Activated CD8-positive, alpha-beta T cell treated with anti-CD3 and anti-CD28 coated beads for 36 hours (primary cell): ENCODE measurements at regions not wholly inside any gene's neighbourhood (a gene's known extent, or its start where the extent isn't known, plus 50 kb on each side); places are given as distances from the start of the nearest gene placed in this dataset.

ENCODE experiments used
- ATAC-seq: fragments of 200-7000 bp; cut with Tn5 transposase; one replicate; pipeline ENCODE4 v1.10.0; 2021; ENCODE audit warnings: mild to moderate bottlenecking, moderate library complexity
- CTCF ChIA-PET: fragments of 350-600 bp; sonication (Branson Sonifier 250); formaldehyde crosslinking; loops from one replicate; lab custom pipeline; 2021; ENCODE audit warnings: antibody characterized with exemption; lab: Charles Lee
- POLR2A ChIA-PET: fragments of 350-600 bp; sonication (Branson Sonifier 250); formaldehyde crosslinking; loops from one replicate; lab custom pipeline; 2021; ENCODE audit warnings: antibody characterized with exemption; lab: Charles Lee
- DNase-seq: peaks from one replicate; pipeline ENCODE4 v3.0.0-alpha.2; 2020
- H3K27ac Mint-ChIP-seq: one replicate; pipeline ENCODE4 v1.8.0; 2021; ENCODE audit warnings: mild to moderate bottlenecking, mixed read lengths
- H3K27me3 Mint-ChIP-seq: one replicate; pipeline ENCODE4 v1.8.0; 2021; ENCODE audit warnings: mixed read lengths
- H3K36me3 Mint-ChIP-seq: one replicate; pipeline ENCODE4 v1.8.0; 2021; ENCODE audit warnings: low read depth, mixed read lengths
- H3K4me1 Mint-ChIP-seq: one replicate; pipeline ENCODE4 v1.8.0; 2021; ENCODE audit warnings: low read depth, mixed read lengths
- H3K4me3 Mint-ChIP-seq: one replicate; pipeline ENCODE4 v1.8.0; 2021; ENCODE audit warnings: mild to moderate bottlenecking, moderate library complexity, mixed read lengths
- H3K9me3 Mint-ChIP-seq: one replicate; pipeline ENCODE4 v1.8.0; 2021; ENCODE audit warnings: mixed read lengths
- intact Hi-C: fragments of 100-400 bp; cut with micrococcal nuclease; formaldehyde crosslinking; loops from one replicate; pipeline ENCODE4 v1.10.0; 2022
- TF ChIP-seq, protein P1 (sequence below): fragments of 200-600 bp; IDR thresholded peaks from one replicate; pipeline ENCODE4 v1.8.0; 2022; ENCODE audit warnings: antibody characterized with exemption, mild to moderate bottlenecking

- H3K36me3 Mint-ChIP-seq, result no peaks in the 10 kb centered on the region
- TF ChIP-seq, protein P1, sequence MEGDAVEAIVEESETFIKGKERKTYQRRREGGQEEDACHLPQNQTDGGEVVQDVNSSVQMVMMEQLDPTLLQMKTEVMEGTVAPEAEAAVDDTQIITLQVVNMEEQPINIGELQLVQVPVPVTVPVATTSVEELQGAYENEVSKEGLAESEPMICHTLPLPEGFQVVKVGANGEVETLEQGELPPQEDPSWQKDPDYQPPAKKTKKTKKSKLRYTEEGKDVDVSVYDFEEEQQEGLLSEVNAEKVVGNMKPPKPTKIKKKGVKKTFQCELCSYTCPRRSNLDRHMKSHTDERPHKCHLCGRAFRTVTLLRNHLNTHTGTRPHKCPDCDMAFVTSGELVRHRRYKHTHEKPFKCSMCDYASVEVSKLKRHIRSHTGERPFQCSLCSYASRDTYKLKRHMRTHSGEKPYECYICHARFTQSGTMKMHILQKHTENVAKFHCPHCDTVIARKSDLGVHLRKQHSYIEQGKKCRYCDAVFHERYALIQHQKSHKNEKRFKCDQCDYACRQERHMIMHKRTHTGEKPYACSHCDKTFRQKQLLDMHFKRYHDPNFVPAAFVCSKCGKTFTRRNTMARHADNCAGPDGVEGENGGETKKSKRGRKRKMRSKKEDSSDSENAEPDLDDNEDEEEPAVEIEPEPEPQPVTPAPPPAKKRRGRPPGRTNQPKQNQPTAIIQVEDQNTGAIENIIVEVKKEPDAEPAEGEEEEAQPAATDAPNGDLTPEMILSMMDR, result no peak
These were observed 235.8 kb upstream of the RFC3 start for GRCh38 chr13:33582121-33582520.

GRCh38 chr13:33583398-33583797 lies 234.6 kb upstream of the RFC3 start:
- intact Hi-C loops, result no loop called here
- no peaks in the 10 kb centered on the region for H3K4me1 Mint-ChIP-seq
- no peak overlapping the region for H3K27ac Mint-ChIP-seq
- ChIA-PET POLR2A (no interaction called here), CTCF (interaction anchor here (1.0 kb wide), 1 partner anchor 141 kb away, joined by 3 read pairs; no protein-coding TSS in a partner anchor)
- TF ChIP-seq, protein P1, result no peak
- H3K36me3 Mint-ChIP-seq, result no peaks in the 10 kb centered on the region
- H3K27me3 Mint-ChIP-seq, result peaks cover 6% of the 10 kb centered on the region
- no peak for DNase-seq
- H3K9me3 Mint-ChIP-seq, result no peaks in the 10 kb centered on the region
- no peak overlapping the region for H3K4me3 Mint-ChIP-seq
- no peak for ATAC-seq

More at GRCh38 chr13:33582121-33582520, 235.8 kb upstream of the RFC3 start:
- POLR2A ChIA-PET, result interaction anchor here (0.6 kb wide), 1 partner anchor 23 kb away, joined by 3 read pairs; no protein-coding TSS in a partner anchor
- peaks cover 15% of the 10 kb centered on the region for H3K27me3 Mint-ChIP-seq
- H3K4me3 Mint-ChIP-seq, result no peak overlapping the region
- no peak for ATAC-seq
- CTCF ChIA-PET, result interaction anchor here (0.6 kb wide), 1 partner anchor 169 kb away, joined by 3 read pairs; no protein-coding TSS in a partner anchor
- no peaks in the 10 kb centered on the region for H3K4me1 Mint-ChIP-seq
- DNase-seq, result no peak
- no peak overlapping the region for H3K27ac Mint-ChIP-seq
- H3K9me3 Mint-ChIP-seq, result no peaks in the 10 kb centered on the region
- intact Hi-C loops, result no loop called here

DNA sequence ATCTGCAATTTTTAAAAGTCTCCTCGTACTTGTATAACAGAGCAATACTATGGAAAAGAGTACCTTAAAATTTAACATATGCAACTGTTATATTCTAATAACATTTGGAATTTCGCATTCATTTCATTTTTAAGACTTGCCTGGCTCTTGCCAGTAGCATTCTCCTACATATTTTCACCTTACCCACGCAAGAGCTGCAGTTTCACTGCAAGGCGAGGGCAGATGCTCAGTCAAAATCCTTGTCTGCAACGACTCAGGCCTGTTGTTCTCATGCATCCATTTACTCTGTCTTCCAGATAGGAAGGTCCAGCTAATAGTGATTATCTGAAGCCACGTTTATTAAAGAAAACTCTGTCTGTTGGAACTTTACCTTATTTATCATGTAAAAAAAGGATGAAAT lies 227.0 kb upstream of the RFC3 start:
- CTCF ChIA-PET, result no interaction called here
- Mint-ChIP-seq H3K4me3 (no peak overlapping the region), H3K9me3 (no peaks in the 10 kb centered on the region), H3K27ac (no peak overlapping the region), H3K4me1 (no peaks in the 10 kb centered on the region), H3K27me3 (no peaks in the 10 kb centered on the region), H3K36me3 (no peaks in the 10 kb centered on the region)
- DNase-seq (no peak), ATAC-seq (no peak)
- TF ChIP-seq, protein P1, result no peak
- POLR2A ChIA-PET, result no interaction called here
- intact Hi-C loops, result no loop called here

DNA sequence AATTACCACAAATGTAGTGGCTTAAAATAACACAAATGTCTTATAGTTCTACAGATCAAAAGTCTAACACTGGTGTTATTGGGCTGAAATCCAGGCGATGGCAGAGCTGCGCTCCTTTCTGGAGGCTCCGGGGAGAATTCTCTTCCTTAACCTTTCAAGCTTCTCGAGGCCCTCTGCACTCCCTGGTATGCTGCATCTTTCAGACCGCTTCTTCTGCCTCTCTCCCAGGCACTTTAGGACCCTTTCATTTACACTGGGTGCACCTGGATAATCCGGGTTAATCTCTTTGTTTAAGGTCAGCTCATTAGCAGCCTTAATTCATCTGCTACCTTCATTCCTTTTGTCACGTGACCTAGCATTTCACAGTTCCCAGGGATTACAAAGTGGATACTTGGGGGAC lies 211.3 kb upstream of the RFC3 start:
- POLR2A ChIA-PET, result no interaction called here

More for the DNA sequence above, 211.3 kb upstream of the RFC3 start:
- Mint-ChIP-seq H3K27ac (no peak overlapping the region), H3K4me3 (no peak overlapping the region), H3K36me3 (no peaks in the 10 kb centered on the region), H3K9me3 (peaks cover 5% of the 10 kb centered on the region), H3K4me1 (peaks cover 14% of the 10 kb centered on the region), H3K27me3 (peaks cover 4% of the 10 kb centered on the region)
- no peak for DNase-seq
- ATAC-seq, result no peak
- CTCF ChIA-PET, result interaction anchor here (1.1 kb wide), 2 partner anchors 11 to 117 kb away, joined by 3 read pairs; no protein-coding TSS in a partner anchor
- intact Hi-C loops, result no loop called here
- TF ChIP-seq, protein P1, result no peak
